CD4-positive, alpha-beta T cell treated with Interferon gamma for 1 hour (primary cell): ENCODE measurements at regions not wholly inside any gene's neighbourhood (a gene's known extent, or its start where the extent isn't known, plus 50 kb on each side); places are given as distances from the start of the nearest gene placed in this dataset.

Source experiments
- DNase-seq: peaks from one replicate; pipeline ENCODE4 v3.0.0-alpha.2; 2020

GRCh38 chr5:173744551-173744950 is 128.1 kb upstream of the BOD1 start:
- no peak for DNase-seq

GRCh38 chr5:173745123-173745522 is 128.7 kb upstream of the BOD1 start:
- peak; percentile 59 for DNase-seq

GRCh38 chr5:173745557-173745956 is 129.1 kb upstream of the BOD1 start:
- no peak for DNase-seq

GRCh38 chr5:173746047-173746646 is 129.7 kb upstream of the BOD1 start:
- DNase-seq = no peak

- no peak for DNase-seq
Observed at GRCh38 chr5:173747876-173748275, 131.4 kb upstream of the BOD1 start.

GRCh38 chr5:173750538-173751265 is 134.3 kb upstream of the BOD1 start:
- DNase-seq = no peak

- DNase-seq = no peak
Observed at GRCh38 chr5:173751266-173751600, 134.8 kb upstream of the BOD1 start.

GRCh38 chr5:173752653-173753052 is 135.5 kb upstream of the CPEB4 start:
- no peak for DNase-seq

- no peak for DNase-seq
Observed at GRCh38 chr5:173753307-173754168, 134.6 kb upstream of the CPEB4 start.

GRCh38 chr5:173755319-173755718 is 132.8 kb upstream of the CPEB4 start:
- no peak for DNase-seq

GRCh38 chr5:173757403-173758209 is 130.5 kb upstream of the CPEB4 start:
- DNase-seq = no peak

- no peak for DNase-seq
Observed at GRCh38 chr5:173758676-173759075, 129.5 kb upstream of the CPEB4 start.

GRCh38 chr5:173759691-173760090 is 128.5 kb upstream of the CPEB4 start:
- no peak for DNase-seq

GRCh38 chr5:173760461-173761177 is 127.5 kb upstream of the CPEB4 start:
- no peak for DNase-seq

GRCh38 chr5:173761178-173761513 is 127.0 kb upstream of the CPEB4 start:
- DNase-seq = no peak

- no peak for DNase-seq
Observed at GRCh38 chr5:173762045-173762444, 126.1 kb upstream of the CPEB4 start.

GRCh38 chr5:173762930-173763329 is 125.2 kb upstream of the CPEB4 start:
- DNase-seq = no peak

- no peak for DNase-seq
Observed at GRCh38 chr5:173763410-173763809, 124.7 kb upstream of the CPEB4 start.

- DNase-seq = peak; percentile 61
Observed at GRCh38 chr5:173764332-173765028, 123.7 kb upstream of the CPEB4 start.

GRCh38 chr5:173765029-173765644 is 123.0 kb upstream of the CPEB4 start:
- DNase-seq = no peak

- DNase-seq = no peak
Observed at GRCh38 chr5:173765661-173766060, 122.5 kb upstream of the CPEB4 start.
